Ectodermal cell (in vitro differentiated cells): ENCODE measurements at regions not wholly inside any gene's neighbourhood (a gene's known extent, or its start where the extent isn't known, plus 50 kb on each side); places are given as distances from the start of the nearest gene placed in this dataset.

Source experiments
- H3K27ac ChIP-seq: 2 replicates; pipeline ENCODE4 v1.7.0; 2013; ENCODE audit warnings: mild to moderate bottlenecking, low read depth, low read length; ENCODE audit not compliant: insufficient read depth, poor library complexity, severe bottlenecking
- H3K27me3 ChIP-seq: 2 replicates; pipeline ENCODE4 v1.7.0; 2013; ENCODE audit warnings: mild to moderate bottlenecking, low read length; ENCODE audit not compliant: insufficient read depth, control insufficient read depth, poor library complexity, severe bottlenecking
- H3K36me3 ChIP-seq: one replicate; pipeline ENCODE4 v1.7.0; 2013; ENCODE audit warnings: low read length; ENCODE audit not compliant: control insufficient read depth, insufficient read depth
- H3K4me1 ChIP-seq: one replicate; pipeline ENCODE4 v1.7.0; 2013; ENCODE audit warnings: low read length; ENCODE audit not compliant: control insufficient read depth, insufficient read depth
- H3K4me3 ChIP-seq: 2 replicates; pipeline ENCODE4 v1.7.0; 2013; ENCODE audit warnings: low read depth, low read length, control low read depth; ENCODE audit not compliant: insufficient read depth
- H3K9me3 ChIP-seq: 2 replicates; pipeline ENCODE4 v1.7.0; 2013; ENCODE audit warnings: mild to moderate bottlenecking, low read length, moderate library complexity; ENCODE audit not compliant: control insufficient read depth
- WGBS, 2 experiments: methylation state at CpG; one replicate each; pipeline ENCODE4 v1.1.7; 2013; ENCODE audit warnings: missing lambda C conversion rate in 2 of 2; 5-methylcytosine and 5-hydroxymethylcytosine counted together

- Histone ChIP-seq H3K27ac (no peak overlapping the region), H3K4me3 (no peak overlapping the region), H3K4me1 (no peaks in the 10 kb centered on the region), H3K36me3 (no peaks in the 10 kb centered on the region), H3K27me3 (no peaks in the 10 kb centered on the region), H3K9me3 (no peaks in the 10 kb centered on the region)
- WGBS, 2 experiments: 96 to 98% methylated on average over 3 of the region's 3 CpGs
These were observed 1876.2 kb downstream of the EFNA5 start for GRCh38 chr5:105794578-105794977.

- H3K9me3 ChIP-seq: no peaks in the 10 kb centered on the region
- H3K4me1 ChIP-seq: no peaks in the 10 kb centered on the region
- 85 to 100% methylated on average over 1 of the region's 1 CpG for WGBS, 2 experiments
- no peaks in the 10 kb centered on the region for H3K27me3 ChIP-seq
- H3K4me3 ChIP-seq: no peak overlapping the region
- H3K36me3 ChIP-seq: no peaks in the 10 kb centered on the region
- no peak overlapping the region for H3K27ac ChIP-seq
These were observed 1881.5 kb downstream of the EFNA5 start for GRCh38 chr5:105789246-105789645.

- H3K27me3 ChIP-seq: no peaks in the 10 kb centered on the region
- no peaks in the 10 kb centered on the region for H3K9me3 ChIP-seq
- H3K4me3 ChIP-seq: no peak overlapping the region
- H3K36me3 ChIP-seq: no peaks in the 10 kb centered on the region
- H3K4me1 ChIP-seq: no peaks in the 10 kb centered on the region
- no peak overlapping the region for H3K27ac ChIP-seq
- WGBS, 2 experiments: 91 to 100% methylated on average over 1 of the region's 2 CpGs
These were observed 1886.9 kb downstream of the EFNA5 start for GRCh38 chr5:105783811-105784210.

GRCh38 chr5:105782501-105782900 lies 1888.2 kb downstream of the EFNA5 start:
- H3K27me3 ChIP-seq: no peaks in the 10 kb centered on the region
- H3K4me1 ChIP-seq: no peaks in the 10 kb centered on the region
- H3K27ac ChIP-seq: no peak overlapping the region
- H3K4me3 ChIP-seq: no peak overlapping the region
- WGBS, 2 experiments: 89% methylated on average over 2 of the region's 2 CpGs; no CpG with 5 or more reads in 1 of the 2 experiments
- no peaks in the 10 kb centered on the region for H3K9me3 ChIP-seq
- H3K36me3 ChIP-seq: no peaks in the 10 kb centered on the region

GRCh38 chr5:105773241-105773640 lies 1897.5 kb downstream of the EFNA5 start:
- whole genome bisulfite sequencing, 2 experiments: 86% methylated on average over 1 of the region's 3 CpGs; no CpG with 5 or more reads in 1 of the 2 experiments
- H3K27me3 ChIP-seq: no peaks in the 10 kb centered on the region
- no peak overlapping the region for H3K27ac ChIP-seq
- H3K4me1 ChIP-seq: no peaks in the 10 kb centered on the region
- H3K9me3 ChIP-seq: no peaks in the 10 kb centered on the region
- no peaks in the 10 kb centered on the region for H3K36me3 ChIP-seq
- H3K4me3 ChIP-seq: no peak overlapping the region

- 95 to 96% methylated on average over 2 of the region's 2 CpGs for WGBS, 2 experiments
- Histone ChIP-seq H3K4me1 (no peaks in the 10 kb centered on the region), H3K36me3 (no peaks in the 10 kb centered on the region), H3K4me3 (no peak overlapping the region), H3K27ac (no peak overlapping the region), H3K9me3 (no peaks in the 10 kb centered on the region), H3K27me3 (no peaks in the 10 kb centered on the region)
These were observed 1903.5 kb downstream of the EFNA5 start for GRCh38 chr5:105767267-105767666.

- no peak overlapping the region for H3K4me3 ChIP-seq
- no peaks in the 10 kb centered on the region for H3K4me1 ChIP-seq
- 85 to 93% methylated on average over 1 of the region's 1 CpG for WGBS, 2 experiments
- H3K36me3 ChIP-seq: no peaks in the 10 kb centered on the region
- H3K9me3 ChIP-seq: no peaks in the 10 kb centered on the region
- no peak overlapping the region for H3K27ac ChIP-seq
- H3K27me3 ChIP-seq: no peaks in the 10 kb centered on the region
These were observed 1908.0 kb downstream of the EFNA5 start for GRCh38 chr5:105762728-105763127.

GRCh38 chr5:105754056-105754455 lies 1916.7 kb downstream of the EFNA5 start:
- Histone ChIP-seq H3K36me3 (no peaks in the 10 kb centered on the region), H3K27ac (no peak overlapping the region), H3K4me3 (no peak overlapping the region), H3K4me1 (no peaks in the 10 kb centered on the region), H3K27me3 (no peaks in the 10 kb centered on the region), H3K9me3 (no peaks in the 10 kb centered on the region)
- 100% methylated on average over 1 of the region's 1 CpG for WGBS, 2 experiments

GRCh38 chr5:105752801-105753200 lies 1917.9 kb downstream of the EFNA5 start:
- Histone ChIP-seq H3K9me3 (no peaks in the 10 kb centered on the region), H3K4me3 (no peak overlapping the region), H3K27ac (no peak overlapping the region), H3K36me3 (no peaks in the 10 kb centered on the region), H3K4me1 (no peaks in the 10 kb centered on the region), H3K27me3 (no peaks in the 10 kb centered on the region)
- WGBS, 2 experiments: 88 to 96% methylated on average over 3 of the region's 3 CpGs

- Histone ChIP-seq H3K27me3 (no peaks in the 10 kb centered on the region), H3K27ac (no peak overlapping the region)
These were observed 1918.8 kb downstream of the EFNA5 start for GRCh38 chr5:105751908-105752307.

GRCh38 chr5:105745111-105745510 lies 1925.6 kb downstream of the EFNA5 start:
- no peaks in the 10 kb centered on the region for H3K36me3 ChIP-seq
- H3K4me1 ChIP-seq: no peaks in the 10 kb centered on the region
- H3K27ac ChIP-seq: no peak overlapping the region
- no peak overlapping the region for H3K4me3 ChIP-seq
- H3K9me3 ChIP-seq: no peaks in the 10 kb centered on the region
- no peaks in the 10 kb centered on the region for H3K27me3 ChIP-seq

More at GRCh38 chr5:105751908-105752307, 1918.8 kb downstream of the EFNA5 start:
- Histone ChIP-seq H3K4me3 (no peak overlapping the region), H3K9me3 (no peaks in the 10 kb centered on the region), H3K36me3 (no peaks in the 10 kb centered on the region), H3K4me1 (no peaks in the 10 kb centered on the region)
